GM19239 (cell line): ENCODE measurements at regions not wholly inside any gene's neighbourhood (a gene's known extent, or its start where the extent isn't known, plus 50 kb on each side); places are given as distances from the start of the nearest gene placed in this dataset.

Experiments
- DNase-seq: peaks from one replicate; pipeline ENCODE4 v3.0.0; 2011; ENCODE audit warnings: low spot score; ENCODE audit not compliant: insufficient read length
- FAIRE-seq: peaks from 2 replicates; lab custom pipeline; 2011; peaks lifted over from hg19 to GRCh38; lab: Jason Lieb, UNC

DNA sequence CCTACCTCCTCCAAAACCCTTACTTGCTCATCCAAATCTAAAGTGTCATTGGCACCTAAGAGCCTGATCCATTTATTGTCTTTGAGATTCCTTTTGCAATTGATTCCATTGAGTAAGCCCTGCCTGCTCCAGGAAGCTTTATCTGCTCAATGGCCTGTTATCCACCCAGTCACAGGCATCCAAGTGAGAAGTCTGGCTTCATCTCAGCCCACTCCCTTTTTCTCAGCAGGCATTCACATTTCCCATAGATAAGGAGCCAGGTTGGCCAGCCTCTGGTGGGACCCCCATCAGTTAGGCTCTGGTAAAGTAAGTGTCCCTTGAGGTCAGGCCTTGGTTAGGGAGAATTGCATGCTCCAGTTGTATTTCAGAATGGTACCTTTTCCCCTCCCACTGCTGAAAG, 396.2 kb upstream of the ST6GAL2 start:
- no peak for FAIRE-seq
- no peak for DNase-seq

DNA sequence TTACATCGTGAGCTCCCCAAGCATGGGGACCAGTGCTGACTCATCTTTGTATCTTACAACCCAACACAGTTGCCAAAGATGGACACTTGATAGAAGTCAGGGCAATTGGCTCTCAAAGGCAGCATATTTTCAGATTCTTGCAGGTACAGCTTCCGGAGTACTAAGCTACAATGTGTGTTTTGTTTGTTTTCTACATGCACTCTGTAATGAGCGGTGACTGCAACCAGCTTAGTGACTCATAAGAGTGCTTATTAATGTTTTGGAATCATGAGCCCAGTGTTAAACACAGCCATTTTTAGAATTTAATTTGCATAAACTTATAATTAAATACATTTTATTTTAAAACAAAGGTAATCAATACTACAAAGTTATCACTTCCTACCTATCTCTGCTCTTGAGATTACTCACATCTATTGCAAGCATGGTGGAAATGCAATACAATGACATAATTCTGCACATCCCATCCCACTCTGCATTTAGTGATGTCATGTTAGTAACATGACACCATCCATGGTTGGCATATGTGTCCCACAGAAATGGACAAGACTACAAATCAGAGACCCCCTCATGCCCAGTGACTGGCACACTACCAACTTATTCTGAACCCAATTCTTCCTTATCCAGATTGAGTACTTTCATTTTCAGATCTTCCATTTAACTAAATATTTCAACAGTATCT, 399.8 kb upstream of the ST6GAL2 start:
- DNase-seq: no peak
- FAIRE-seq: no peak

DNA sequence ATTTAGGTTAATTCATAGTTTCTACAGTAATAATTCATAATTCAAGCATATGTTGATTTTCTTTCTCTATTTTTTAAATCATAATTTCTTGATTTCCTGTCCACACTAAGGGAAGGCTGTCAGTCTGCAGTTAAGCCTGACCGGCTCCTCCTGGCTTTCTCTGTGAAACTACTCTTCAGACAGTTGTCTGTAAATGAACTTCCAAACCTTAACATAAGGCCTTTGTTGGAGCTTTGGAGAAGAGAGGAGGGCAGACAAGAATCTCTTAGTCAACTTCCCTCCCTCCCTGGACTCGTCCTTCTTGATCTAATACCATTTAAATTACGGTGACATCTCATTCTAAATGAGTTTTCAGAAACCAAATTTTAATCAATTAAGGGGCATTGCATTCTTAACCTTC, 404.1 kb upstream of the ST6GAL2 start:
- no peak for FAIRE-seq

DNA sequence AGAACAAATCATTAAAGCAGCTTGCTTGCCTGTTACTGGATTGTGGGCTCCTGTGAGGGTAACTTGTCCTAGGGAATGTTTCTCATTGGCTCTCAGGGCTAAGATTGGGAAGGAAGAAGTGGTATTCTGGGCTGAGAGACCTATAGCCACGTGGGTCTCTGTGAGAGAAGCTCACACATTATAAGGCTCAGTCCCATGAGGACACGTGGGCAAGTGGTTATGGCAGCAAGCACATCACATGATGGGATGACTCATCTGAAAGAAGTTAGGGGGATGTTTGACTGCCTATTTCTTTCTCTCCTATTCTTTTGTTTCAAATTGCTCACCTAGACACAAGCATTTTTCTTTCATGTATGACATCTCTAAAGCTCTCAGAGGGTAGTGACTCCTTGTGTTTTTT, 418.0 kb upstream of the ST6GAL2 start:
- no peak for DNase-seq

More for the DNA sequence above, 404.1 kb upstream of the ST6GAL2 start:
- DNase-seq: no peak

DNA sequence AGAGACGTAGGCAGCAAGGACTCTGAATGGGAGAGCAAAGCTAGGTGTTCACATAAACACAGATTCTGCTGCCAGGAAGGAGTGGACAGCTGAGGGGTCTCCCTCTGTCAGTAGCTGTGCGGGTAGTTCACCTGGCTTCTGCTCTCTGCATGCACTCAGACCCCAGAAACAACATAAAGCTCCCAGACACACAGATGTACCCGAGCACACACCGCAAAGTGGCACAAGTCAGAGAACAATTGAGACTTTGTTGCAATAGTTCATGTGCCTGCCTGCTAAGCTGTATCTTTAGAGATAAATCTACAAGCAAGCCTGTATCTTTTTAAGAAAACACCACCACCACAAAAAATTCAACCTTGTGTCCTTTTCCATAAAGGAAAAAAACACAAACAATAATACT, 420.0 kb upstream of the ST6GAL2 start:
- DNase-seq (no peak), FAIRE-seq (no peak)

More for the DNA sequence above, 418.0 kb upstream of the ST6GAL2 start:
- FAIRE-seq: no peak

DNA sequence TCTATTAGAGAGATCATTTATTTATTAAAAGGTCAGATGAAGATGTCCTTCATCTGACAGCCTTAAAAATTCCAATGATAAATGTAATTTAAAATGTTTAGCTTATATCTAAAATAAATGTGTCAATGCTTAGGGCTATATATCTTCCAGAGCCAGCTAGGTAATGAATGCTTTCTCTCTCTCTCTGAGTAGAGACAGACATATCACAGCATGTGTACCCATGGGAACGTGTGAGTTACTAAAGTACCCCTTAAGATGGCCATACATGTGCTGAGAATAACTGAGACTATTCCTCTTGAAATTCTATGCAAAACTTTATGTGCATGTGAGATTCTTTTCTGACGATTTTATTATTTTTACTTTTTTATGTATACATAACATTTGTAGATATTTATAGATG, 420.9 kb upstream of the ST6GAL2 start:
- DNase-seq (no peak), FAIRE-seq (no peak)

DNA sequence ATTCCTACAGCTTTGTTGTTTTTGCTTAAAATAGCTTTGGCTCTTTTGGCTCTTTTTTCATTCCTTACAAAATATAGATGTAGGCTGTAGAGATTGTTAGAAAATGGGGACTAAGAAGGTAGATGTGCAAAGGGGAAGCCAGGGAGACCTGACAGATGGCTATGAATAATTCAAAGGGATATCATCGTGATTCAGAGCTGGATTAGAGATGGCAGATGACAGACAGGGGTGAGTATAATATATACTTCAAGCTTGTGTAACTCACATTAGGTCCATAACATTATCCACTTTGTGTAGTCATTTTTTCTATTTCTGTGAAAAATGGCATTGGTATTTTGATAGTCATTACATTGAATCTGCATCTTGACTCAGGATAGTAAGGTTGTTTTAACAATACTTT, 422.9 kb upstream of the ST6GAL2 start:
- DNase-seq (no peak), FAIRE-seq (no peak)

DNA sequence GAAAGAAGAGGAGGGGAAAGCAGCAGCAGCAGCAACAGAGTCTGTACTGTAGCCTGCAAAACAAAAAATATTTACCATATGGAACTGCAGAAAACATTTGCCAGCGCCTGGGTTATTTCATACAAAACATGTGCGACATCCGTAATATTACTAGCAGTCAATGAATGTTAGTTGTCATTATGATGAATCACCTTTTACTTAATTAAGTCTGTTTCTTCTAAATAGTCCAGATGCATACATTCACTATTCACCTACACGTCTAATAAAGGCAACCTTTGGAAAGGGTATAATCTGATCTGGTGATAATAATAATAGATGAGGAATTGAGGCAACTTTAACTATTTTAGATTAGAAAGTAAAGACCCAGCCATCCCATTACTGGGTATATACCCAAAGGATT, 426.3 kb upstream of the ST6GAL2 start:
- DNase-seq (no peak), FAIRE-seq (no peak)

DNA sequence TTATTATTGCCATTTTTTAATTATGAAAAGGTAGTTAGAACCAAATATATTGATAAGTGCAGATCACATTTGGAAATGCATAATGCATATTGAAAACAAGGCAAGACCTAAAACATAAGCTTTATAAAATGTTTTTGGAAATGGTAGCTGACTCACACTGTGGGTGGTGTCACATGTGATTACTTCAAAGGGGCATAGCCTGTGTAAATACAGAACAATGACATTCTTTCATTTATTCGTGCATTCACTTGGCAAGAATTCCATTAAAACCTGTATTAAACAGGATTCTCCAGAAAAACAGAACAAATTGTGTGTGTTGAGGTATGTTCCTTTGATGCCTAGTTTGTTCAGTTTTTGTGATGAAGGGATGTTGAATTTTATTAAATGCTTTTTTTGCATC, 427.3 kb upstream of the ST6GAL2 start:
- FAIRE-seq: no peak

DNA sequence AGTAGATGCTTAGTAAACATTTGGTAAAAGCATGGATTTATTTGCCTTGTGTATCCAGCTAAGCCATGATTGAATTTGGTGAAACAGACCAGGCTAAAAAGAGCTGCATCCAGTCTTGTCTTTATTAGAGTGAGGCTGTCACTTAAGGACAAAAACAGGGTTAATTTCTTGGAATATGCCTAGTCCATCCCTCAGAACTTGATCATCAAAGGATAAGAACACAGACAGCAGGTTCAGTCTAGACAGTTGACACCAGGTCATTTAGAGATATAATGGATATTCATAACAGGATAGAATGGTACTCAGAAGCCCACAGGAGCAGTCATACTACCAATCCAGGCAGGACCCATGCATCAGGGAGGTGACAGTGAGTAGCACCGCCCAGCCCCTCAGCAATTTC, 434.9 kb upstream of the ST6GAL2 start:
- FAIRE-seq (no peak), DNase-seq (no peak)

More for the DNA sequence above, 427.3 kb upstream of the ST6GAL2 start:
- DNase-seq: no peak

DNA sequence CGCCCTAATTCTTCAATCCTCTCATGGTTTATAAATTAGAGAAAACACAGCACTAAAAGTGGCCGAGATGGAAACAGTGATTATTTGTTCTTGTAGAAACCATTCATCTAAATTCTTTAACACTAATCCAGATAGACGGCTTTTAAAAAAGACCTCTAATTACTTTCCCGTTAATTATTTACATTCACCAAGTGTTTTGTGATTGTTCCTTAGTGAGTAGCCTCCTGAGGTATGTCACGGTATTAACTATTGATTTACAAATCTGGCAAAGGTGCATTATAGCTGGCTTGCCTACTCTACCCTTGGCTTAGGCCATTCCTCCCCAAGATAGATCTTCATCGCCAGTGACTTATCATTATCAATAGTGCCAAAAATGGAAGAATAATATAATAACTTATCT, 436.4 kb upstream of the ST6GAL2 start:
- DNase-seq: no peak
- FAIRE-seq: no peak

DNA sequence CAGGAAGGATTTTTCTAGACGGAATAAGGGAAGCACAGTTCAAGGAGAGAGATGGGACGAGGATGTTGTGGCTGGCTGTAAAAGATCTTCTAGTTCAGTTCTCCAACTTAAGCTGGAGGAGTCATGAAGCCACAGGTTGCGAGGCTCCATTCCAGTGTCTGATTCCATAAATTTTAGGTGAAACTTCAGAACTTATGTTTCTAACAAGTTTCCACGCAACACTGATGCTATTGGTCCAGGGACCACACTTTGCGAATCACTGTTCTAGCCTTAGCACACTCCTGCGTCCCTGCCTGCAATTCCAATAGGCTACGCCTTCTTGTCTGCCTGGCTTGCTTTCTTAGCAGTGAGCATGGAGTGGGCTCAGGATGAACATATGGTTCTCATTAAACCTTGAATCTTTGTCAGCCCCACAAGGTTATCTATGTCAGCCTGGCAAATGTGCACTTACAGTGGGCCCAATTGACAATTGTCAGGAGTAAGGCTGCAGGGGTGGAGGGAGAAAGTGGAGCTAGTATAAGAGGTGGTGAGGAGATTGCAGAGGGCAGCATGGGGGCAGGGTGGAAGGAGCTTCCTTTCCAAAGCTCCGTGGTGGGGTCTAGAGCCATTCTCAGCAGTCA, 438.1 kb upstream of the ST6GAL2 start:
- FAIRE-seq (no peak), DNase-seq (no peak)

DNA sequence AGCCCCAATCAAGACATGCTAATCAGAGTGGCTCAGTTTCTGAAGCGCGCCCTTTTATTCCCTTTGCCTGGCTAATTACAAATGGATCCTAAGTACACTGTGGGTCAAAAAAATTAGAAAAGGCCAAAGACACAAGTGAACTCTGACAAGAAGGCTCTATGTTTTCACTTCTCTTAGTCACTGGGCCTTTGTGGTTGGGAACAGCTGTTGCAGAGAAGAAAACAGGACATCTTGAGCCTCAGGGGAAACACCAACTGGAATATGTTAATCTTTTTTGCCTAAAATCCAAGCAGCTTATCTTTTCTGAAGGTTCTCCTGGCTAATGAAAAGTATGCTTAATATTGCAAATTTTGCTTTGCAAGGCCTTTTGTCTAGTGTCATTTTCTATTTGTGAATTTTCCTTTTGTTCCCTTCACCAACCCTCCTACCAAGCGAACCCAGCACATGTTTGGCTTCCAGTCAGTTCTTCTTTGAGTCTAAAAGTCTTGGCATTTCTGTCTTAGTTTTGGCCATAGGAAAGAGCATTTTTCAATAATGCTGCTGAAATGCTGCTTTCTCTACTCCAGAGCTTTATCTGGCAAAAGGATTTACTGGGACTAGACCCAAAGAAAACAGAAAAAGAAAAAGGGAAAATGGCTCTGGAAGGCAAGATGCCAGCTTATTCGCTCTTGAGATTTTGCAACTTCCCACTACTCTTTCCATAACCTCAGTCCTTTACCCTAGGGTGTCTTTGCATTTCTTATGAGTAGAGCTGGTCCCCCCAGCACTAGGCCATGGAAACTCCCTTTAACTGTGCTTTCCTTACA, 440.2 kb upstream of the ST6GAL2 start:
- DNase-seq: no peak
- FAIRE-seq: no peak

DNA sequence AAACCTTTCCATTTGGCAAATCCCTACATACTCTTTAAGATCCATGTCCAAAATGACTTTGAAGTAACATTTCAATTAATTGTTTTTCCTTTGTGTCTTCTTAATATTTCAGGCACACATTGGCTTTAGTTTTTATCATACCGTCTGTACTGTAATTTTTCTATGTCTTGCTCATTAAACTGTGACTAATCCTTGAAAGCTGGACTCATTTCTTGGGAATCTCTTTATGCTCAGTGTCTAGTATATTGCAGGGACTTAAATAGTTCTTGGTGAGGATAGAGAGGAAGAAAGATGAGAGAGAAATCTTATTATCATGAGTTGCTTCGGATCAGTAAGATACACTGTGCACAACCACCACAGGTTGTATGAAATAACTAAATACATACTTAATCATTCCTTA, 448.3 kb upstream of the ST6GAL2 start:
- FAIRE-seq: no peak
- no peak for DNase-seq

DNA sequence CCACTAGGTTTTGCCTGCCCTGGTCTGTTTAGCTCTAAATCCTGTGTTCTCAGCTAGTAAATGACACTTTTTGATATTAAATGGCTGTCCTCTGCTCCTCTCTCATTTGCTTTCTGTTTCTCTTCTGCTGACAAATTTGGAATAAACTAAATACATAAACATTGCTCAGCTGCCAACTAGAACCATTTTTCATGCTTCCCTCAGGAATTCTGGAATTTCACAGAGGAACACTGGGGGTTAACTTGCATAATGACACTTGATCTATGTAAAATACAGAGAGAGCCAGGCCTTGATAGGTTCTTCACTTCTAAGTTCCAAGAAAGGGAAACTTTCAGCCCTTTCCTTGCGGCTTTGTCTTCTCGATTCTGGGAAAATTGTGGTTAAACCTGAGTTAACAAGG, 450.6 kb upstream of the ST6GAL2 start:
- no peak for FAIRE-seq
- no peak for DNase-seq

DNA sequence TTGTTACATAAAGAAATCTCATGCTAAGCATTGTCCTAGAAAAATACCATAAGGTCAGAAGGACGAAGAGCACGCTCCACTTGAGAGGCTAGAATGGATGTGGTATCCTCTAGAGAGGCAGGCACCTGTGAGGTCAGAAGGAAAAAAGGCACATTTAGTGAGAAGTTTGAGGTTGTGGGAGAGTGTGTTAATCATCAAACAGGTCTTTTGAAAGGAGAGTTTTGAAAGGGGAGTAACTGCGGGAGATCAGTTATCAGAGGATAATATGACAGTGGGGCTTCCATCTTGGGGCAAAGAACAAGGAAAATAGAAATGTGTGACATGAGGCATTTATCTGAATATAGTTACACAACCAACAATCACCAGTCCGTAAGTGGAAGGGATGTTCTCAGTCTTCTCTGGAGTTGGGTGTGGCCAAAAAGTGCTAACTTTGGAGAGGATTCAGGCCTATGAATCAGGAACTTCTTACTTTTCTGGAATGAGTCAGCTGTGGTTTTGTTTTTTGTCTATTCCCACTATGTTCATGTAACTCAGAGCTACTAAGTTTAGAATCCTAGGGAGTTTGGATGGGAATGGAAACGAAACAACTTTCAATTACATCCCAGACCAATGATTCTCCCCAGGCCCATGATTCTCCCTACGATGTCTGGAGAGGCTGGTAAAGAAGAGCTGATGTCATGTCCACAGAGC, 451.4 kb upstream of the ST6GAL2 start:
- FAIRE-seq (no peak), DNase-seq (no peak)

DNA sequence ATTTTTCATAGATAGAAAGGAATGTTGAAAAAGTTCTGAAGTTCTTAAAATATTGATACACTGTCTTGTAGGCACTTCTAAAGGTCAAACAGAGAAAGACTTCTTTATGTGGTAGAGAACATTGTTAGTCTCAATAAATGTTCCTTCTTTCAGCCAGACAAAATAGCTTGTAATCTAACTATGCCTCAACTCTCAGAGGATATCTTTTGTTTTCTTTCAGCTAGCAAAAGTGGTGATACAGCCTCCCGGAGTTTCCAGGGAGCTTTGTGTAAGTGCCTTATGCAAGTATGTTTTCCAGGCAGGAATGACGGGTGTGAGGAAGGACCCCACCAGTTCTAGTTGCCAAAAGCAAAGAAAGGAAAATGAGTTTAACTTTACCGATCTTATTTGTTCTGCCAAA, 452.1 kb upstream of the ST6GAL2 start:
- FAIRE-seq (no peak), DNase-seq (no peak)

DNA sequence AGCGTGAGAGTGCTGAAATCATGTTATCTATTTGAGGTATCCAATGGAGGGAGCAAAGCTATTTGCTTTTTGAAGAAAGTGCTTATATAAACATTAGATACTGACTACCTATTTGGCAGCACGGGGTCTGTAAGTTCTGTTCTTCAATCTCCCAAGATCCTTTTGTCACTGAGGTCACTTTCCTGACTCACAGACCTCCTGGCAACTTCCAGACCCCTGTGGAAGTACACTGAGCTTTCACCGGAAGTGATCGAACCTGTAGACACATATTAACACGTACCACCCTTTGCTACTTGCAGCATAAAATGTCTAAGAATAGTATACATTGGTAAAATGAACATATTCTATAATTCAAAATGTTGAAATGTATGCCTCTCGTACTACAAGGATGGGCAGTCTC, 452.6 kb upstream of the ST6GAL2 start:
- DNase-seq (no peak), FAIRE-seq (no peak)

DNA sequence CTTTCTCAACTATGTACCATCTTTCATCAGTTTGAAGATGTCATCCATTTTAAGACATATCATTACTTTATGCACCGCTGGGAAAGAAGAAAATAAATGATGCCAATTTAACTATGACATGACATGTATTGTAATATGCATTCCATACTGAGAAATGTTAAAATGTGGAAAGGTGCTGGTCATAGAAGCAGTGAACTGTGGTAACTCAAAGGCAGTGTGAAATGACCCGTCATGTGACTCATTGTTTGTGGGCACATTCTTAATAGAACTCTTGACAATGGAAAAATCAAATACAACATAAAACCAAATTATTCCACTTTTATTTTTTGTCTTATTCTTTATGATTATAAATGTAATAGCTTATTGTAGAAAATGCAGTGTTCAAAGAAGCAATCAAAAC, 455.0 kb upstream of the ST6GAL2 start:
- DNase-seq: no peak
- FAIRE-seq: no peak

DNA sequence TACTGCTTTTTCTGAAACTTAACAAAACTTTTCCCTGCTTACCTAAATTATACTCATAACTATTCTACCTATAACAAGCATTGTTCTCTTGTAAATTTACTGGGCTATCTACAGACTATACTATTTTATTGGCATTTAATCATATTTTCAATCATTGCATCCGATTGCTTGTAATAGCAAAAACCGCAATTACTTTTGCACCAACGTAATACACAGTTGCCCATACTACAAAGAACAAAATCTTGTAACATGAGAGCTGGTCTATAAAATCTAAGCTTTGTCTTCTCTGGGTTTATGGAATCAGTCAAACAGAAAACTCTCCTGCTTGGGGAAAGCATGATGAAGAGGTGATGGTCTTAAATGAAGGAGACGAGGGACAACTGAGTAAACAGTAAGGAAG, 463.4 kb upstream of the ST6GAL2 start:
- no peak for FAIRE-seq
- DNase-seq: no peak

DNA sequence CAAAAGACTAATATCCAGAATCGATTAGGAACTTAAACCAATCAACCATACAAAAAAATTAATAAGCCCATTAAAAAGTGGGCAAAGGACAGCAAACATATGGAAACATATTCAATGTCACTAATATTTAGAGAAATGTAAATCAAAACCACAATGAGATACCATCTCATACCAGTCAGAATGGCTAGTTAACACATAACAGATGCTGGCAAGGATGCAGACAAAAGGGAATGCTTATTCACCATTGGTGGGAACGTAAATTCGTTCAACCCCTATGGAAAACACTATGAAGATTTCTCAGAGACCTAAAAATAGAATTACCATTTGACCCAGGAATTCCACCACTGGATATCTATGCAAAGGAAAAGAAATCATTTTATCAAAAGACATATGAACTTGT, 468.2 kb upstream of the ST6GAL2 start:
- DNase-seq (no peak), FAIRE-seq (no peak)
